SK-N-SH (cell line): ENCODE measurements at regions not wholly inside any gene's neighbourhood (a gene's known extent, or its start where the extent isn't known, plus 50 kb on each side); places are given as distances from the start of the nearest gene placed in this dataset.

Source experiments
- CTCF ChIA-PET: fragments of 300-600, 350-600 bp; formaldehyde crosslinking; extraction: SDS; loops from one replicate; lab custom pipeline; 2021; lab: Yijun Ruan, JAX
- POLR2A ChIA-PET: fragments of 350-600 bp; sonication (Branson Sonifier 250); formaldehyde crosslinking; extraction: SDS; loops from one replicate; lab custom pipeline; 2020; ENCODE audit warnings: antibody characterized with exemption, inconsistent platforms; lab: Yijun Ruan, JAX
- DNase-seq: peaks from one replicate; pipeline ENCODE4 v3.0.0; 2012
- H2AFZ ChIP-seq: fragments of 200-600 bp; sonication (generic); 2 replicates; pipeline ENCODE4 v1.8.1; 2016; ENCODE audit warnings: antibody characterized with exemption, mild to moderate bottlenecking, low read depth
- H3F3A ChIP-seq: fragments of 200-600 bp; sonication (generic); replicated peaks from 2 replicates; pipeline ENCODE3; 2016; ENCODE audit warnings: antibody characterized with exemption, mild to moderate bottlenecking; ENCODE audit not compliant: insufficient read depth
- H3K27ac ChIP-seq, 2 experiments: fragments of 200-500 bp in 1 of 2; fragments of 200-600 bp in 1 of 2; sonication (Bioruptor generic) in 1 of 2; sonication (generic), shearing (Covaris generic) in 1 of 2; 2 replicates each; pipeline versions ENCODE4 v1.5.1 to v1.6.1; 2014 to 2016; ENCODE audit warnings: low read depth in 2 of 2, inconsistent platforms in 1 of 2, low read length in 1 of 2, mild to moderate bottlenecking in 1 of 2, mixed read lengths in 1 of 2
- H3K27me3 ChIP-seq: fragments of 200-600 bp; sonication (generic), shearing (Covaris generic); 2 replicates; pipeline ENCODE4 v1.6.1; 2016; ENCODE audit warnings: mixed run types; ENCODE audit not compliant: insufficient read depth
- H3K36me3 ChIP-seq, 2 experiments: fragments of 200-500 bp in 1 of 2; fragments of 200-600 bp in 1 of 2; sonication (Bioruptor generic) in 1 of 2; sonication (generic) in 1 of 2; replicated peaks in 1 of 2; 2 replicates each; pipeline versions ENCODE3 to v1.5.1; 2014 to 2016; ENCODE audit warnings: low read length in 1 of 2, mild to moderate bottlenecking in 1 of 2; ENCODE audit not compliant: insufficient read depth in 2 of 2, control insufficient read depth in 1 of 2
- H3K4me1 ChIP-seq, 2 experiments: fragments of 200-500 bp in 1 of 2; fragments of 200-600 bp in 1 of 2; sonication (Bioruptor generic) in 1 of 2; sonication (generic), shearing (Covaris generic) in 1 of 2; 2 replicates each; pipeline versions ENCODE4 v1.5.1 to v1.6.1; 2014 to 2016; ENCODE audit warnings: low read depth in 1 of 2, low read length in 1 of 2, mixed run types in 1 of 2; ENCODE audit not compliant: insufficient read depth in 2 of 2, control insufficient read depth in 1 of 2
- H3K4me2 ChIP-seq: fragments of 200-600 bp; sonication (generic), shearing (Covaris generic); 2 replicates; pipeline ENCODE4 v1.6.1; 2017; ENCODE audit warnings: mixed run types
- H3K4me3 ChIP-seq, 2 experiments: fragments of 200-500 bp in 1 of 2; fragments of 200-600 bp in 1 of 2; sonication (Bioruptor generic) in 1 of 2; sonication (generic), shearing (Covaris generic) in 1 of 2; 2 replicates each; pipeline versions ENCODE4 v1.5.1 to v1.8.1; 2014 to 2016; ENCODE audit warnings: low read depth in 2 of 2, inconsistent platforms in 1 of 2, low read length in 1 of 2, mild to moderate bottlenecking in 1 of 2, mixed read lengths in 1 of 2, moderate library complexity in 1 of 2
- H3K79me2 ChIP-seq: fragments of 200-600 bp; sonication (generic); 2 replicates; pipeline ENCODE4 v1.8.1; 2017; ENCODE audit warnings: mild to moderate bottlenecking; ENCODE audit not compliant: insufficient read depth
- H3K9ac ChIP-seq: fragments of 200-600 bp; sonication (generic); 2 replicates; pipeline ENCODE4 v1.6.1; 2017; ENCODE audit warnings: mixed run types
- H3K9me2 ChIP-seq: fragments of 200-600 bp; sonication (generic); 2 replicates; pipeline ENCODE4 v1.6.1; 2017; ENCODE audit warnings: mixed run types
- H3K9me3 ChIP-seq: fragments of 200-600 bp; sonication (generic); 2 replicates; pipeline ENCODE4 v1.6.1; 2017; ENCODE audit warnings: mixed run types, mild to moderate bottlenecking, moderate library complexity
- H4K20me1 ChIP-seq: fragments of 200-600 bp; sonication (generic); 2 replicates; pipeline ENCODE4 v1.6.1; 2017; ENCODE audit warnings: mild to moderate bottlenecking, mixed run types; ENCODE audit not compliant: insufficient read depth
- ELF1 ChIP-seq: IDR thresholded peaks from 2 replicates; pipeline ENCODE4 v1.4.0; 2012
- FOXM1 ChIP-seq: IDR thresholded peaks from 2 replicates; pipeline ENCODE4 v1.4.0; 2012; ENCODE audit warnings: low read depth, mild to moderate bottlenecking
- GABPA ChIP-seq: IDR thresholded peaks from 2 replicates; pipeline ENCODE4 v1.4.0; 2012; ENCODE audit warnings: low read depth, mild to moderate bottlenecking
- IRF3 ChIP-seq: fragments of 150-350 bp; IDR thresholded peaks from 2 replicates; pipeline ENCODE4 v1.6.1; 2016; ENCODE audit warnings: mild to moderate bottlenecking, low read depth, low read length
- NFIC ChIP-seq: IDR thresholded peaks from 2 replicates; pipeline ENCODE4 v1.4.0; 2012; ENCODE audit warnings: borderline replicate concordance
- RAD21 ChIP-seq: IDR thresholded peaks from 2 replicates; pipeline ENCODE4 v1.6.1; 2012; ENCODE audit warnings: mild to moderate bottlenecking, low read length
- REST ChIP-seq: IDR thresholded peaks from 2 replicates; pipeline ENCODE4 v1.6.1; 2012; ENCODE audit warnings: mild to moderate bottlenecking, low read depth, low read length, moderate library complexity
- RXRA ChIP-seq: IDR thresholded peaks from 2 replicates; pipeline ENCODE4 v1.4.0; 2012; ENCODE audit warnings: low read depth, mild to moderate bottlenecking, borderline replicate concordance
- SMC3 ChIP-seq: IDR thresholded peaks from 2 replicates; pipeline ENCODE4 v1.6.1; 2012; ENCODE audit warnings: low read depth, low read length, improper control_type of control experiment
- TAF1 ChIP-seq: IDR thresholded peaks from 2 replicates; pipeline ENCODE4 v1.6.1; 2012; ENCODE audit warnings: low read depth, mild to moderate bottlenecking, low read length, moderate library complexity, borderline replicate concordance
- TCF12 ChIP-seq: IDR thresholded peaks from 2 replicates; pipeline ENCODE4 v1.4.0; 2012
- TEAD4 ChIP-seq: IDR thresholded peaks from 2 replicates; pipeline ENCODE4 v1.4.0; 2012; ENCODE audit warnings: mild to moderate bottlenecking, borderline replicate concordance; ENCODE audit not compliant: insufficient read depth
- ZBTB33 ChIP-seq: IDR thresholded peaks from 2 replicates; pipeline ENCODE4 v1.4.0; 2012; ENCODE audit warnings: low read depth, borderline replicate concordance
- WGBS: methylation state at CpG from one replicate; pipeline ENCODE4 v1.1.6; 2017; ENCODE audit warnings: low lambda C conversion rate; 5-methylcytosine and 5-hydroxymethylcytosine counted together

GRCh38 chr13:80035096-80035495, 305.8 kb downstream of the SPRY2 start:
- ChIA-PET CTCF (interaction anchor here (0.8 kb wide), 1 partner anchor 33 kb away, joined by 3 read pairs; no protein-coding TSS in a partner anchor), POLR2A (no interaction called here)
- Histone ChIP-seq H3K27ac (no peak overlapping the region), H3K4me1 (peaks cover 8 to 21% of the 10 kb centered on the region in 2 experiments), H3K9ac (no peak overlapping the region), H3K79me2 (no peaks in the 10 kb centered on the region), H3F3A (peaks cover 12% of the 10 kb centered on the region), H4K20me1 (no peaks in the 10 kb centered on the region), H3K36me3 (no peaks in the 10 kb centered on the region), H3K27me3 (no peaks in the 10 kb centered on the region), H3K4me2 (no peak overlapping the region), H3K9me2 (no peaks in the 10 kb centered on the region), H3K9me3 (no peaks in the 10 kb centered on the region)
- WGBS: 72% methylated on average over 1 of the region's 1 CpG
- DNase-seq: no peak
- TF ChIP-seq TCF12: no peak
- TF ChIP-seq ZBTB33: no peak
- TF ChIP-seq TAF1: no peak
- TF ChIP-seq NFIC: no peak
- no peak for TF ChIP-seq RAD21
- TF ChIP-seq ELF1: no peak
- no peak for TF ChIP-seq REST
- TF ChIP-seq SMC3: no peak
- TF ChIP-seq IRF3: no peak
- TF ChIP-seq TEAD4: no peak
- no peak for TF ChIP-seq FOXM1
- no peak for TF ChIP-seq RXRA
- no peak for TF ChIP-seq GABPA
- TF ChIP-seq, all 33 proteins: peak for 0
- no peak overlapping the region for H3K4me3 ChIP-seq
- no peak overlapping the region for H2AFZ ChIP-seq
